DLD1 (cell line): ENCODE measurements at regions not wholly inside any gene's neighbourhood (a gene's known extent, or its start where the extent isn't known, plus 50 kb on each side); places are given as distances from the start of the nearest gene placed in this dataset.

ENCODE experiments used
- in situ Hi-C: cut with HindIII; loops from 2 replicates; pipeline ENCODE4 v1.10.0; 2017; ENCODE audit warnings: low sequenced_read_pairs

DNA sequence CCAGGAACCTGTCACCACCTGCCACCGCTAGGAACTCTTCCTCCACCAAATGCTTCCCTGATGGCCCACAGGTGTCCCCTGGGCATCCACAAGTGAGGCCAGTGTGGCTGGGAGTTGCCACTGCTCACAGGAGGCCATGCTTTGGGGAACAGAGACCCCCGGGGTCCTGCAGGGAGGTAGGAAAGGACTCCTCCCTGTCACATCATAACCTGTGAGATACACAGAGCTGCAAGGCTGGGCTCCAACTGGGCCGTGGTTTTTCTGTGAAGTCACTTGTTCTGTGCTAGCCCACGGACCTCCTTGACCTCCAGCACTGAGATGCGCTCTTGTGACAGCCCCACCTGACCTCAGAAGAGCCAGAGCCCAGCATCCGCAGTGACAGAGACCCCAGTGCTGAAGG is 311.2 kb downstream of the C16orf95 start:
- in situ Hi-C loops = no loop called here

DNA sequence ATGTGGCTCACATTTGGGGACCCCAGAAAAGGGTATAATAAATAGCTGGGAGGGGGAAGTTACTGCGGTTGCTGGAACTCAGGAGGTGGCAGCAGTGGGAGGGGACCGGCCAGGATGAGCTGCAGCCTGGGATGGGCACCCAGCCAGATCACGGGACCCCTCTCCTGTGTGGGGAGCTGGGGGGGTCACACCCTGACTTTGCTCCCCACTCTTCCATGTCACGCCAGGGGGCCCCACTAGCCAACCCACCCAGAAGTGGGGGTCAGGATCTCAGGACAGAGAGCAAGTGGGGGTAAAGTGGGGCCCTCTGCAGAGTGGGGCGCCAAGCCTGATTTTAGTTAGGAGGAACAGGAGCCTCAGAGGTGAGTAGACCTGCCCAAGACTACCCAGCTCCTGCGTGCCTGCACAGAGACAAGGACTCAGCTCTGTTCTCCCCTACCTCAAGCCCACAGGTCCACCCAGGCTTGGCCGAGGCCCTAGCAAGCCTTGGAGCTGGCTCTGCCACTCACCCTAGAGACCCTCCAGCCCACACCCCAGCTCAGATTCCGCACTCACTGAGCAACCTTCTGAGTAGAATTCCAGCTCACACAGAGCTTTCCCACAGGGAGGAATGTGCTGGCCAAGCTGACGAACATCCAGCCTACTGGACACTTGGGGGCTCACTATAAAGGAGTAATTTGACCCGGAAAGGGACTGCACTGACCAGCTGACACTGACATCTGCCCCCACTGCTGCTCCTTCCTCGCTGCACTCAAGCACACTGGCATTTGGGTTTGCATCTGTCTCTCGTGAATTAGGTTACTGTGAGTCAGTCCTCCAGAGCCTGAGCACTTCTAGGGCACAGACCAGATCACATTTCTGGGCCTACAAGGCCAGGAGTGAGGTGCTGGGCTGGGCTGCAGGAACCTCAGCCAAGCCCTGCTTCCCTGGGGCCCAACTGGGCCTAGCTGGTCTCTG is 310.1 kb downstream of the C16orf95 start:
- in situ Hi-C loops = no loop called here

DNA sequence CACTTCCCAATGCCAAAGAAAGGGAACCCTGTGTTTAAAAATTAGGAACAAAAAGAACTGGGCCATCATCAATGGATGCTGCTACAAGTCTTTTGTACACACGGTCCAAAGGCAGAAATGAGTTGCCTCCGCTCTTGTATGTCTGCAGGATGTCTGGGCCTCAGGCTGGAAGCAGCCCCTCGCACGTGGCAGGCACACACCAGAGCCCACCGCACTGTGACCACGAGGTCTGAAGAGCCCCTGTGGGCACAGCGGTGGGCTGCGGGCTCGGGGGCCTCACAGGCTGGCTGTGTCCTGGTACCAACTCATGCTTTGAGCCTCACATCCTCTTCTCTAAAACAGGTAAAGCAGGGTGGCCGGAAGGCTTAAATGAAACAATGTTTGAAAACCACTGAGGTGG is 309.3 kb downstream of the C16orf95 start:
- in situ Hi-C loops = no loop called here

DNA sequence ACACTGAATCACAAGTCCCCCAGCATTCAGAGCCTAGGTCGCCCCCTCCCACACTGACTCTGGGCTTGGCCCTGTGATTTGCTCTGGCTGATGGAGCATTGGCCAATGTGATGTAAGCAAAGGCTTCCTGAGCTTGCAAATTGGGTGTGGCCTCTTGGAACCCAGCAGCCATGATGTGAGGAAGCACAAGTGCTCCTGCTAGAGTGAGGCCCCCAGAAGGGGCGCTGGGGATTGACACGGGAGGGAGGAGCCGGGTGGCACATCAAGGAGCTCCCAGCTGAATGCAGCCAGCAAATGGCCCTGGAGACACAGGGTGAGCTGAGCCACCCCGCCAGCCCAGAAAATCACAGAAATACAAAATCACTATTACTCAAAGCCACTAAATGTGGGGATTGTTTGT is 308.5 kb downstream of the C16orf95 start:
- in situ Hi-C loops = no loop called here

DNA sequence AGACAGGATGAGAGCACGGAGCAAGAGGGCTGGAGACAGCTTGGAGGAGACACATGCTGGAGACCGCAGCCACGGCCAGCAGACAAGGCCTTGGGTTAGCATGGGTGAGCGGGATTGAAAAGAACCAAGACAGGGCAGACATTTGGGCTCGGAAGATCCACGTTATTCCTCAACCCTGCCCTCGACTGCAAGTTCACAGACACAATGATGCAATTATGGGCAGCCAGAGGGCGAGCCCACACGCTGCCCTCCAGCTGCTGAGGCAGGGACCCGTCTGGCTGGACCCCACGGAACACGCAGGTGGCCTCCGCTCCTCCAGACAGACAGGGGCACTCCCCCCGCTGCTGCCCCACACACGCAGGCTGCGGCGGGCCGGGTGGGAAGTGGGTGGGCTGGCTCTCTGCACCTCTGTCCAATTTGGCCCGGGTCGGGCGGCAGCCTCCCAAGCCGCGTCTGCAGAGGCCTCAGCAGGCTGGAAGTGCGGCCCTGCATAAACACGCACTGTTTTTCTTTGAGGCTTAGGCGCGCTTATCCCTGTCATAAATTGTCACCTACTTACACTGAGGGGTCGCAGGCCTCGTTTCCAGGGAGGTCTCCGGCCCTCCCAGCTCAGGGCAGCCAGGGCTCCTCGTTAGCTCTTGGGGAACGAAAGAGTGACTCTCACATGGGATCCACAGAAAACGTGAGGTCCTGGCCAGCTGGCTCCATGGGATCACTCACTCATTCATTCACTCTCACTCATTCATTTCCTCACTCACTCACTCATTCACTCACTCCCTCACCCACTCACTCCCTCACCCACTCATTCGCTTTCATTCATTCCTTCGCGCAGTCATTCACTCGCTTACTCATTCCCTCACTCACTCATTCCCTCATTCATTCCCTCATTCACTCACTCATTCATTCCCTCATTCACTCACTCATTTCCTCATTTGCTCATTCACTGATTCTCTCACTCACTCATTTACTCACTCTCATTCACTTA is 303.9 kb downstream of the C16orf95 start:
- in situ Hi-C loops = no loop called here

DNA sequence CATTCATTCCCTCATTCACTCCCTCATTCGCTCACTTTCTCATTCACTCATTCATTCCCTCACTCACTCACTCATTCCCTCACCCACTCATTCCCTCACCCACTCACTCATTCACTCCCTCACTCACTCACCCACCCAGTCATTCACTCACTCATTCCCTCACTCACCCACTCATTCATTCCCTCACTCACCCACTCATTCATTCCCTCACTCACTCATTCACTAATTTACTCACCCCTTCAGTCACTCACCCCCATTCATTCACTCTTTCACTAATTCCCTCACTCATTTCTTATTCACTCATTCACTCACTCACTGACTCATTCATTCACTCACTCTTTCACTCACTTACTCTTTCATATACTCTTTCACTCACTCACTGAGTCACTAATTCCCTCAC is 303.1 kb downstream of the C16orf95 start:
- in situ Hi-C loops = no loop called here

DNA sequence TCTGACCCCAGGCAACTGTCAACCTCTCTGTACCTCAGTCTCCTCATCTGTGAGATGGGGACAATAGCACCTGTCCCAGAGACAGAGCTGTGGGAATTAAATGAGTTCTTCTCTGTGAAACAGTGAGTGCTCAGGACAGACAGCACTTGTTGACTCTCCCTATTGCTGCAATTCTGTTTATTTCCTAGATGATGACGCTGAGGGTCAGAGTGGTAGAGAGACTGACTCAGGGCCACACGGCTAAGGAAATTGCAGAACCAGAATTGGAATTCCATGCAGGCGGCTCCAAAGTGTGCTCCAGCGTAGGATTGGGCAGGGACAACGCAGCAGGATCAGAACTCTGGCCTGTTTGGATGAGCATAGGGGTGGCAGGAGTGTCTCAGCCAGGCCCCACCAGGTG is 302.2 kb downstream of the C16orf95 start:
- in situ Hi-C loops = no loop called here

DNA sequence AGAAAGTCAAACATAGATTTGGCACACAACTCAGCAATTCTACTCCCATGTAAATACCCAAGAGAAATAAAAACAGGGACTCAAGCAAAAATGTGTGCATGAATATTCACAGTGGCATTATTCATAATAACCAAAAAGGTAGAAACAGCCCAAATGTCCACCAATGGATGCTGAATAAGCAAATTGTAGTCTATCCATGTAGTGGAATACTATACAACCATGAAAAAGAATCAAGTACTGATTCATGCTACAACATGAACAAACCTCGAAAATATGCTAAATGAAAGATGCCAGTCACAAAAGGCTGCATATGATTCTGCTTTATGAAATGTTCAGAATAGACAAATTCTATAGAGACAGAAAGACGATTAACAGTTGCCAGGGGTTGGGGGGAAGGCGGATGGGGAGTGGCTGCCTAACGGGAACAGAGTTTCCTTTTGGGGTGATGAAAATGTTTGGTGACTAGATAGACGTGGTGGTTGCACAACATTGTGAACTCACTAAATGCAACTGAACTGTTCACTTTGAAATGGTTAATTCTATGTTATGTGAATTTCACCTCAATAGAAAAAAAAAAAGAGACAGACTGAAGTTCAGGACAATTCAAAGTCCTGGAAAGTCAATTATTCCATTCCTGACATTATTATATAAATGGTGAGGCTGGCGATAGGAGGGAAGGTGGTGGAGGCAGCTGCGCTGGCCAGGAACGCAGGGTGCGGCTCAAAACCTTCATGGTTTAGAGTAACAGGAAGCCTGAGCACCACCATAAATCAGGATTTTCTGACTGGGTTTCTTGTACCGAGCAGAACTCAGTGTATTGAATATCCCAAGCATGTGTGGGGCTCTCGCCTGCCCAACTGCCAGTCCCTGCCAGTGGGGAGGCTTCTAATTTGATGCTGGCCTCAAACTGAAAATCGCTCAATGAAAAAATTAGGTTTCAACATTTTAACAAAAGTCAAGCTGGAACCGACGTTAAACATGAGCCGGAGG is 300.9 kb downstream of the C16orf95 start:
- in situ Hi-C loops = no loop called here

DNA sequence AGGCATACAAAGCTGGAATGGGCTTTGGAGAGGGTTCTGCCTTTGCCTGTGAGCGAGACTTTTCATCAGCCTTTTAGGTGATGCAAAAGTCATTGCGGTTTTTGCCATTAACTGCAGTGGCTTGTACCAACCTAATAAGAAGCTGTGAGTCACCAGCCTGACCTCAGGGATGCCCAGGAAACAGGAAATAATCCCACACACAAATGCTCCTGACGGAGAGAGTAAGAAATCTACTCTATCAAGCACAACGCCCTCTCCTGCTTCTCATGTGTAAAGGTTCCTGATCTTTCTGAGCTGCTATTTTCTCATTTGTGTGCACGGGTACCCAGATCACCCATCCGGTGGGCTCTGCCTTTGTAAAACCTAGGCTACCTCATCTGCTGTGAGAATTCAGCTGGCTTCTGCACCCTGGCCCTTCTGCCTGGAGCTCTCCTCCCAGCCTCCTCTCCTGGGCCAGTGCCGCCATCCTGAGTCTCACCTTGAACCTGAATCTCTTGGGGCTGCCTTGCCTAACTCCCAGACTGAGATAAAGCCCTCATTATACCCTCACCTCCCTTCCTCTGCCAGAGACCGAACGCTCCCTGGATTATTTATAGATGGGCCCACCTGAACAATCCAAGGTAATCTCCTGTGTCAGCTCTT is 299.7 kb downstream of the C16orf95 start:
- in situ Hi-C loops = no loop called here

DNA sequence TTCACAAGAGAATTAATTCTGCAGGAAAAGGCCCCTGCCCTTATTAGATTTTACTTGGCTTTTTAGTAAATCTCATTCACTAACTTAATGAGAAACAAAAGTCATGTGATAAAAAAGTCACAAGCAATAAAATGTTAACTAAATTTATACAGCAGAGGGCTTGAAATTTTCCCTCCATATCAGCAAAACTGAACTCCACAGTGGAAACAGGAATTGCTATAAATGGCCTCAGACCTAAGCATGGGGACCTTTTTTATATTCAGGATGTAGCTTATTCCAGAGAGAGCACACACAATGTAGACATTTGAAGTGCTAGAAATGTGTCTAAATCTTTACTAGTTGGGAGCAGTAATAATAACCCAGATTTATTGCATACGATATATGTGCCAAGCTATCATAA is 291.5 kb downstream of the C16orf95 start:
- in situ Hi-C loops = no loop called here

DNA sequence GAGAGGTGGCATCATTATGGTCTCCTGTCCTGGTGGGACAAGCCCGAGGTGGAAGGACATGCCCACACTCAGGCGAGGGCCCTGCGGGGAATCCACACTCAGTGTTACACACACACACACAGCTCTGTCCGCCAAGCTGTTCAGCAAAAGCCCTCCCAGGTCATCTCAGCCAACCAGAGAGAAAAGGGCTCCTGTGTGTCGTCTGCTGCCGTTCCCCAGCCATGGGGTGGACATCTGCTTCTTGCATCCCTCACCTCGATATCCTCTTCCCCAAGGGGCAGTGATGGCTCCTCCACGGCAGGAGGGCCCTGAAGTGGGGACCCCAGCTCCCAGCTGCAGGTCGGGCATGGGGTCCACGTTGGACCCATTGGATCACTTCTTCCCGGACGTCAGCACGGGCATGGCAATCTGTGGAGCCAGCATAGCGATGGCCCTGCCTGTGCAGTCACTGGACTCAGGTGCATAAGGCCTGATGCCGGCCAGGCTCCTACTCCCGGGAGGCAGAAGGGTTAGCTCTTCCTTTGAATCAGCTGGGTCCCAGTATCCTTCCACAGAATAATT is 290.1 kb downstream of the C16orf95 start:
- in situ Hi-C loops = no loop called here

DNA sequence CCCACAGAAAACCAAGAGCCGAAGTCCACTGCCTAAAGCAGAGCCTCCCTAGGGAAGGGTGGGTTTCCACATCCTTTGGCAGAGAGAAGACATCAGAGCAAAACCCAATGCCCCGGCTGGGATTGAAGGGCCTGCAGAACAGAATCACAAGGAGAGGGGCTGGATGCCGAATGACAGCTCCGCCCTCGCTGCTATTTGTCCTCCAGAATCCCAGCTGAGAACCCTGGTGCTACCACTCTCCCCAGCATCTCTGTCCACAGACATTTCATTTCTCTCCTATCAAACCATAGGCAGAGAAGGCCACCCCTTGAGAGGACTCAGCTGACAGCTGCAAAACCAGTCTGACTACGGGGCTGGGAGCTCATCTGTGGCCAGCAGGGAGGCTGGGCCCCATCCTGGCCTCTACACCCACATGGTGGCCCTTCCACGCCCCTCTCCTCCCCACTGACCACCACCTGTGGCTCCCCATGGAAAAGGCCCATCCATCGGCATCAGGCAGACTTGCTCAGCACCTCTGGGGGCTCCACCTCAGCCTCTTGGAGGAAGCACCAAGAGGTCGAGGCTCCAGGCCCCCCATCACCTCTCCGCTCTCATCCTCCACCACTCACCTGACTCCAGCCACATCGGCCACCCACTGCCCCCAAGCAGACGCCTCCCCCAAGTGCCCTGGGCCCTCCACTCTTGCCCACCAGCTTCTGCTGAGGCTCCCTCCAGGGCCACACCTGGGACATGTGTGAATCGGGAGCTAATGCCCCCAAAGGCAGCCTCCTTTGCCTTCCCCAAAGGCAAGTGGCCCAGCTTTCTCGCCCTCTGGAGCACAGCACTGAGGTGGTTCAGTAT is 288.5 kb downstream of the C16orf95 start:
- in situ Hi-C loops = no loop called here

DNA sequence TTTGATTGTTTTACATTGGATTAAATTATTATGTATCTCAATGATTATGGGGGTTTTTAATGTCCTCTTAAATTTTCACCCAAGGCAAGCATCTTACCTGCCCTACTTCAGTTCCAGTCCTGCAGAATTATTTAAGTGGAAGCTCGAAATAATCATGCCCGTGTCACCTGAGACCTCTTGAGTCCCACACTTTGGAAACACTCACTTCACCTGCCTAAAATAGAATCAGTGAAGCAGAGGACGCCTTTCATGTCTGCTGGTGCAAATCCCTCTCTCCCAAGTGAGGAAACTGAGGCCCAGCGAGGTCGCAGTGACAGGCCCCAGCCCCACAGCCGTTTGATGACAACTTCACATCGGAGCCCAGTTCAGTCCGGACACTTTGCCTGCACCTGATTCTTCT is 284.6 kb downstream of the C16orf95 start:
- in situ Hi-C loops = no loop called here

DNA sequence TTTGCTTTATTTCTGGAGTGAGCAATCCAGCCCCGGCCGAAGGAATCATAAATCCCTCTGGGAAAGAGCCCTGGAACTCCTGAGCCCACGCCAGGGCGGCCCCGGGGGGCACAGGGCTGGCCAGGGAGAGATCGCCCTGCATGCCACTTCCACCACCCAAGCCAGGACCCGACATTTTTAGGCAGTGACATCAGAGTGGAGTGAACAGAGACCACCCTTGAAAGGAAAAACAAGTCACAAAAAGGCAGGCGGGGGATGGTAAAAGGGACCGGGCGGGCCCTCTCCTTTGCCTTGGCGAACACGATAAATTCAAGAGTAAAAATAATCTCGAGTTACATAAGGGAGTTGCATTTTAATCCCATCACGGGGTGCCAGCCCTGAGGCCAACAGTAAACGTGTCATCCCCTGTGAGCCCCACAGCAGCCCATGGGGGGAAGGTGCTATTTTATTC is 284.1 kb downstream of the C16orf95 start:
- in situ Hi-C loops = no loop called here

DNA sequence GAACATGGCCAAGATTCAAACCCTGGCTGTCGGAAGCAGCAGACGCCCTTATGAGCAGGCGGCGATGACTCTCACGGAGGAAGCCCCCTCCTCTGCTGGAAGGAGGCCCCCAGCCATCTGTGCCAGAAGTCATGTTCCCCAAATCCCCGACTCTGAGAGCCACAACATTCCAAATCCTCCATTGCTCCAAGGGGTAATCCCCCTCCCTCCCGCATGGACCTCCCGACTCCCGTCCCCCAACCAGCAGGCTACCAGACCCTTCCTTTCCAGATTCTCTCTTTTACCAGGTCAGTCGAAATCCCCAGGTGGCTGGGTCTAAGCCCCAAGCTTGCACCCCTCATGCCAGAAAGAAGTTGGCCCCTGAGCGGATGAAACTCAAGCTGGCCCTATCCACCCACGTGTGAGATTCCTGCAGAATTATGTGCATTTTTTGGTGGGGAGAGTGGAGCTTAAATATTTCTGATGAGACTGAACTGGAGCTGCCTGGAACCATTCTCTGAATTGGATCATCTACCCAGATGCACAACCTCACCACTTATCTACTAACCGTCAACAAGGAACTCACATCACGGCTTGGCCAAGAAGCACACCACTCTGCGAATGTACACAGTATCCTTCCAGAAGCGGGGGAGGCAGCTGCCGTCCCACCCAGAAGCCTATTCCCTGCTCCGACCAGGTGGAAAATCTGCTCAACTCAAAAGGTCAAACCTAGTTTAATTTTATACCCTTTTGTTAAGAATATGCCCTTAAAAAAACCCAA is 283.5 kb downstream of the C16orf95 start:
- in situ Hi-C loops = no loop called here

DNA sequence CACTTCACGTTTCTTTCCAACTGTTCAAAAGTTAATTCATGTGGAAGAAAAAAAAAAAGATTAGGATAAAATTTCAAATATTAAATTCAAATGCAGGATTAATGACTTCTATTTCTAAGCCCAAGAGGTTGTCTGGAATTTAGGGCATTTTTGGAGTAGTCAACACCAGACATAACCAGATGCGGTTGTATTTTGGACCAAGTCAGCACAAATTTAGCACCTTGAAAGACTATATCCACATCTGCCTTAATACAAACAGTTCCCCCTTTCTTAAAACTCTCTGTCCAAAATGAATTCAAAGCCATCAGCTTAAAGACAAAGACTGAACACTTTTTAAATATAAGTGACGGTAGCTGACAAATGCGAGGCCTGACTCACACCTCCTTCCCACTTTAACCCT is 282.9 kb downstream of the C16orf95 start:
- in situ Hi-C loops = no loop called here

DNA sequence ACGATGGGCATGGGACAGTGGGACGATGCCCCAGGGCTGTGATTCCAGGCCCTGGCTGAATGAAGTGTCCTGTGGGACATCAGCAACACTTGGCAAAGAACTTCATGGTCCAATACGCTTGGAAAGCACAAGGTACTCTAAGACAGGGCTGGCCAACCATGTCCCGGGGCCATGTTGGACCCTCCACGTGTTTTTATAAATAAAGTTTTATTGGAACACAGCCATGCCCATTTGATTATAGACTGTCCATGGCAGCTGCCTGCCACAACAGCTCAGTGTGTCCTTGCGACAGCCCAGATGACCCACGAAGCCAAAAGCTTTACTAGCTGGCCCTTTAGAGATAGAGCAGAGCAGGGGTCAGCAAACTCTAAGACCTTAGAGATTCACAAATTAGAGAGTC is 282.1 kb downstream of the C16orf95 start:
- in situ Hi-C loops = no loop called here

DNA sequence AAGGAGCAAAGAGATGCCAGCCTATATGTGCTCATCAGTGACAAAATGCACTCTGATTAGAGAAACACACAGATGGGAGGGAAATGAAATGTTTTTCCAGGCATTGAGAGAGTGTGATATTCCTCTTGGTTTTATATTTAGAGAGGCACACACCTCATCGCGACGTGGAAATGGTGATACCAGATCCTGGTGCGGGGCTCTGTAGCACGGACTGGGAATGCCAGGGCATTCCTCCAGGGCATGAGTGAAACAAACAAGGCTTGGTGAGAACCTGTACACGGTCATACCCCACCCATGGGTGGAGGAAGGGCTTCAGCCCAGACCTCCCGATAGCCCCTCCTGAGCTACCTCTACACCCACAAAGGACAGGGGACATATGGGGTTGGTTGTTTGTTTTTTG is 280.2 kb downstream of the C16orf95 start:
- in situ Hi-C loops = no loop called here
